Coronary artery (tissue), 2 donors: ENCODE measurements at regions not wholly inside any gene's neighbourhood (a gene's known extent, or its start where the extent isn't known, plus 50 kb on each side); places are given as distances from the start of the nearest gene placed in this dataset.
"Not testable (repeated sequence)": the region's sequence is repeated elsewhere in the genome, so short reads cannot be mapped to it uniquely, and the experiment has no call there.

Experiments
- DNase-seq: peaks from one replicate; pipeline ENCODE4 v3.0.0-alpha.2; 2017; ENCODE audit warnings: low spot score
- H3K27ac ChIP-seq, 2 donors: fragments of 200-600 bp; sonication (generic); one replicate each; pipeline ENCODE4 v1.5.1; 2016 to 2019
- H3K4me3 ChIP-seq: fragments of 200-600 bp; sonication (generic); 2 replicates; pipeline ENCODE4 v1.5.1; 2016; ENCODE audit warnings: mild to moderate bottlenecking, moderate library complexity
- TF ChIP-seq, protein P1 (sequence below): fragments of 200-600 bp; sonication (generic); IDR thresholded peaks from one replicate; pipeline ENCODE4 v1.5.1; 2019; ENCODE audit warnings: antibody characterized with exemption

DNA sequence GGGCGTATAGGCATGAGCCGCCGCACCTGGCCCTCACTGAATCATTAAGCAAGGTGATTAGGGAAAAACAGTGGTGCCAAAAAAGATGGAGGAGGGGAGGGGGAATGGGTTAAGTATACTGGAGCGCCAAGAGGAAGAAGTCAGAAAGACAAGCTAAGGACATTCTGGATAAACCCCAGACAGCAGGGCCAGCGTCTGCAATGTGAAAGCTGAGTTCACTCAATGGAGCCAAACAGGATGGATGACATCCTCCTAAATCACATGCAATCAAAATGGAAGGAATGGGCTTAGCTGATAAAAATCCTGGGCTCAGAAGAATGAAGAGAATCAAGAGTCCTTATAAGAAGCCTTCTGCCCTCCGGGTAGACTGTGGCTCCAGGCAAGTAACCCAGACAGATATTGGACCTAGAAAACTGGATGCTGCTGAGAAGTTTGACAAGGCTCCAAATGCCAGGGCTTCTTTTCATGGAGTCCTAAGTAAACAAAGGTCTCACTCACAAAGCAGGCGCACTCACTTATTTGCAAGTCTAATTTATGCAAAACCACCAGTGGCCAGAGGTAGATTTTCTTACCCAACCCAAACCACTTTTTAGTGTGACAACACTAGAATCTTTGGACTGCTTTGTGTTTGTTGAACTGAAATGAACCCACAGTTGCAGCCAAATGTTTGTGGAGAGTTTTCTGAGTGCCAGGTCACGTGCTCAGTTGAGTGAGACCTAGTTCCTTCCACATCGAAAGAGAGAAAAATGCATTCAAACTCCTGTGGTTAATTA is 519.1 kb upstream of the AUTS2 start:
- no peak for DNase-seq

DNA sequence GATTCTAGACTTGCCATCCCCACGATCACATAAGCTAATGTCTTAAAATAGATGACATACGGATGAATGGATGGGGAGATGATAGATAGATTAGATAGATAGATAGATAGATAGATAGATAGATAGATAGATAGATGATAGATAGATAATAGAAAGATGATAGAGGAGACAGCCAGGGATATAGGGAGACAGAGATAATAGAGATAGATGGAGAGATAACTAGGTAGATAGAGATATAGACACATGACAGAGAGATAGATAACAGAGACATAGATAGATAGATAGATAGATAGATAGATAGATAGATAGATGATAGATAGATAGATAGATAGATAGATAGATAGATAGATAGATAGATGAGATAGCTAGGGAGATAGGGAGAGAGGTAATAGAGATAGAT is 511.0 kb upstream of the AUTS2 start:
- DNase-seq, H3K4me3 ChIP-seq, H3K27ac ChIP-seq: not testable (repeated sequence)

More for the DNA sequence above, 519.1 kb upstream of the AUTS2 start:
- TF ChIP-seq, protein P1, sequence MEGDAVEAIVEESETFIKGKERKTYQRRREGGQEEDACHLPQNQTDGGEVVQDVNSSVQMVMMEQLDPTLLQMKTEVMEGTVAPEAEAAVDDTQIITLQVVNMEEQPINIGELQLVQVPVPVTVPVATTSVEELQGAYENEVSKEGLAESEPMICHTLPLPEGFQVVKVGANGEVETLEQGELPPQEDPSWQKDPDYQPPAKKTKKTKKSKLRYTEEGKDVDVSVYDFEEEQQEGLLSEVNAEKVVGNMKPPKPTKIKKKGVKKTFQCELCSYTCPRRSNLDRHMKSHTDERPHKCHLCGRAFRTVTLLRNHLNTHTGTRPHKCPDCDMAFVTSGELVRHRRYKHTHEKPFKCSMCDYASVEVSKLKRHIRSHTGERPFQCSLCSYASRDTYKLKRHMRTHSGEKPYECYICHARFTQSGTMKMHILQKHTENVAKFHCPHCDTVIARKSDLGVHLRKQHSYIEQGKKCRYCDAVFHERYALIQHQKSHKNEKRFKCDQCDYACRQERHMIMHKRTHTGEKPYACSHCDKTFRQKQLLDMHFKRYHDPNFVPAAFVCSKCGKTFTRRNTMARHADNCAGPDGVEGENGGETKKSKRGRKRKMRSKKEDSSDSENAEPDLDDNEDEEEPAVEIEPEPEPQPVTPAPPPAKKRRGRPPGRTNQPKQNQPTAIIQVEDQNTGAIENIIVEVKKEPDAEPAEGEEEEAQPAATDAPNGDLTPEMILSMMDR, result no peak
- H3K4me3 ChIP-seq, result no peak overlapping the region
- H3K27ac ChIP-seq, result no peak overlapping the region

DNA sequence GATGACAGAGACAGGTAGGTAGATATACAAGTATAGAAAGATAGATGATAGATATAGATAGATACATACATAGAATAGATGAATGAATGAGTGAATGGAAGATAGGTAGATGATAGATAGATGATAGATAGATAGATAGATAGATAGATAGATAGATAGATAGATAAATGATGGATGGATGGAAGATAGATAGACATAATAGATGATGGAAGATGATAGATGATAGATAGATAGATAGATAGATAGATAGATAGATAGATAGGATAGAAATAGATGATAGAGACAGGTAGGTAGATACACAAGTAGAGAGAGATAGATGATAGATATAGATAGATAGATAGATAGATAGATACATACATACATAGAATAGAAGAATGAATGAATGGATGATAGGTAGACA is 510.1 kb upstream of the AUTS2 start:
- no peak for DNase-seq
- TF ChIP-seq, protein P1, result no peak
- Histone ChIP-seq H3K27ac (no peak overlapping the region), H3K4me3 (no peak overlapping the region)

DNA sequence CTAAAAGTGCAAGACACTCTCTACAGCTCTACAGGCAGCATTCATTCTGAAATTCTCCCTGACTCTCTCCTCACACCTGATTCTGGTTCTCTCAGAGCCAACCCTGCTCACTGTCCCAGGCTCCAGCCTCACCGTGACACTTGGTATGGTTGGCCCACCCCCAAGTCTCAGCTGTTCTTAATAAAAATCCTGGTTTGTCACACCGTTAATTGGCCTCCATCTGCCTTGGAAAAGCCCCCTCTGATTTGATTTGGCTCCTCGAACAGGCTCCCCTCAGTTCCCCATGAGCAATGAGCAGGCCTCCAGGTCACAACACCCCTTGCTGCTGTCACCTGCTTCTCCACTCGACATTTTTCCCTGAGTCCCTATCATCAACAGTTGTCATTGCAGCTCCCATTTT is 507.3 kb upstream of the AUTS2 start:
- no peak overlapping the region for H3K27ac ChIP-seq
- TF ChIP-seq, protein P1, result no peak
- no peak overlapping the region for H3K4me3 ChIP-seq
- DNase-seq, result no peak

DNA sequence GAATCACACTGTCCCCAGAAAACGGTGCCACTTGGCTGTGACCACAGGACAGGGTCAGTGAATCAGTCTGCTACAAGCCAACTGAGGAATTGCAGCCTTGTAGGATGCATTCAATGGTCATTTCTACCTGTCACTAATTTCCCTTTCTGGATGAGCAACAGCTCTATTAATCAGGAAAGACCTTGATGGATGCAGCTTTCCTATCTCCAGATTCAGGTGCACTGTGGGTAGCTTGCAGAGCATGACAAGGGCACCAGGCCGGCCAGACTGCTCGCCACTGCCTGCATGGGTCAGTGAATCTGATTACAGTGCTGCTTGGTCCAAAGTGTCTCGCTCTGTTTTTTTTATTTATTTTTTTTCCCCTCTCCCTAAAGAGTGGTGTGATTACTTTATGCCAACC is 506.8 kb upstream of the AUTS2 start:
- Histone ChIP-seq H3K4me3 (no peak overlapping the region), H3K27ac (no peak overlapping the region)
- TF ChIP-seq, protein P1, result no peak
- DNase-seq, result no peak

DNA sequence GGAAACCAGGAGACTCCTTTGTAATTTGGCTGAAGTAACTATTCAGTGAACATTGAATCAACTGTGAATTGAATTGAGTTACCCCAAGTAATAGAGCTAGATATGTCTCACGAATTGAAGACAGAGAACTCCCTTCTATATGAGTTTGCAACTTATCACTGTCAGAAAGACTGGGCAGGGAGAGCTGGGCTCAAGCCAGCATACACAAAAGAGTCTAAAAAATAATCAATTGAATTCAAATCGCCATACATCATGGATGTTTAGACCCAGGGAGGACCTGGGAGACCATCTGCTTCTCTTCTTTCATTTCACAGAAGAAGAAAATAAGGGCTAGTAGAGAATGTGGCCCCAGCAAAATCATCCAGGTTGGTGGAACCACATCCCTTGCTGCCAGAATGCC is 503.1 kb upstream of the AUTS2 start:
- DNase-seq, result no peak

DNA sequence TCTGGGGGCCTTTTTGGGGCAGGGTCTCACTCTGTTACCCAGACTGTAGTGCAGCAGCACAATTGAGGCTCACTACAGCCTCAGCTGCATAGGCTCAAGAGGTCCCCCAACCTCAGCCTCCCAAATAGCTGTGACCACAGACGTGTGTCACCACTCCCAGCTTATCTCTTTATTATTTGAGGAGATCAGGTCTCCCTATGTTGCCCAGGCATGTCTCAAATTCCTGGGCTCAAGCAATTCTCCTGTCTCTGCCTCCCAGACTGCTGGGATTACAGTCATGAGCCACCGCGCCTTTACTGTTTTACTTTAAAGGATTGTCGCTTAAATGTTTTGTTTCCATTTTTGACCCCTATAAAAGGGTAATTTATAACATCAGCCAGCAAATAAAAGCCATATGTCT is 502.6 kb upstream of the AUTS2 start:
- no peak overlapping the region for H3K27ac ChIP-seq
- TF ChIP-seq, protein P1, result no peak
- no peak for DNase-seq
- H3K4me3 ChIP-seq, result no peak overlapping the region

More for the DNA sequence above, 503.1 kb upstream of the AUTS2 start:
- no peak overlapping the region for H3K4me3 ChIP-seq
- TF ChIP-seq, protein P1, result no peak
- H3K27ac ChIP-seq, result no peak overlapping the region
